GM12872 (cell line): ENCODE measurements at regions not wholly inside any gene's neighbourhood (a gene's known extent, or its start where the extent isn't known, plus 50 kb on each side); places are given as distances from the start of the nearest gene placed in this dataset.
A peak's percentile ranks its signal among the peaks of the same experiment; 100 is the strongest.

Experiments used
- CTCF ChIP-seq: IDR thresholded peaks from 3 replicates; pipeline ENCODE4 v1.5.1; 2011; ENCODE audit warnings: low read depth, mild to moderate bottlenecking, low read length, moderate library complexity; ENCODE audit not compliant: insufficient read depth

GRCh38 chr12:63075376-63076060, 75.5 kb downstream of the AVPR1A start:
- no peak for TF ChIP-seq CTCF

GRCh38 chr12:63070709-63071108, 80.3 kb downstream of the AVPR1A start:
- no peak for TF ChIP-seq CTCF

- no peak for TF ChIP-seq CTCF
These were observed 81.0 kb downstream of the AVPR1A start for GRCh38 chr12:63069860-63070617.

- TF ChIP-seq CTCF, result peak; percentile 39; the same call in 2 of the 3 replicates
These were observed 82.1 kb downstream of the AVPR1A start for GRCh38 chr12:63068857-63069442.

GRCh38 chr12:63066782-63067181, 84.2 kb downstream of the AVPR1A start:
- no peak for TF ChIP-seq CTCF

GRCh38 chr12:63066136-63066535, 84.9 kb downstream of the AVPR1A start:
- TF ChIP-seq CTCF, result no peak

- TF ChIP-seq CTCF, result no peak
These were observed 86.9 kb downstream of the AVPR1A start for GRCh38 chr12:63064080-63064479.
